UCSD-AML1 (cell line): ENCODE measurements at regions not wholly inside any gene's neighbourhood (a gene's known extent, or its start where the extent isn't known, plus 50 kb on each side); places are given as distances from the start of the nearest gene placed in this dataset.

Experiments used
- DNase-seq: peaks from one replicate; lab custom pipeline; 2025; ENCODE audit not compliant: unreplicated experiment; lab: John Stamatoyannopoulos, UW

- no peak for DNase-seq
Measured at GRCh38 chr12:116482179-116482578, 77.0 kb upstream of the MAP1LC3B2 start.

- no peak for DNase-seq
Measured at GRCh38 chr12:116482859-116483258, 76.3 kb upstream of the MAP1LC3B2 start.

- no peak for DNase-seq
Measured at GRCh38 chr12:116483959-116484750, 75.0 kb upstream of the MAP1LC3B2 start.

GRCh38 chr12:116484807-116485206, 74.4 kb upstream of the MAP1LC3B2 start:
- DNase-seq: no peak

- DNase-seq: no peak
Measured at GRCh38 chr12:116489116-116489515, 70.1 kb upstream of the MAP1LC3B2 start.

- no peak for DNase-seq
Measured at GRCh38 chr12:116490471-116490870, 68.7 kb upstream of the MAP1LC3B2 start.

GRCh38 chr12:116492703-116493324, 66.4 kb upstream of the MAP1LC3B2 start:
- no peak for DNase-seq

GRCh38 chr12:116495260-116495659, 63.9 kb upstream of the MAP1LC3B2 start:
- DNase-seq: no peak

GRCh38 chr12:116497051-116497591, 62.1 kb upstream of the MAP1LC3B2 start:
- DNase-seq: no peak

GRCh38 chr12:116498471-116498870, 60.7 kb upstream of the MAP1LC3B2 start:
- no peak for DNase-seq

- no peak for DNase-seq
Measured at GRCh38 chr12:116502141-116502725, 56.9 kb upstream of the MAP1LC3B2 start.

GRCh38 chr12:116502989-116503496, 56.1 kb upstream of the MAP1LC3B2 start:
- no peak for DNase-seq

GRCh38 chr12:116504438-116504837, 54.7 kb upstream of the MAP1LC3B2 start:
- no peak for DNase-seq

GRCh38 chr12:116506697-116507064, 52.5 kb upstream of the MAP1LC3B2 start:
- DNase-seq: no peak

- DNase-seq: no peak
Measured at GRCh38 chr12:116508145-116509121, 50.7 kb upstream of the MAP1LC3B2 start.
